HEK293 (cell line): ENCODE measurements at regions not wholly inside any gene's neighbourhood (a gene's known extent, or its start where the extent isn't known, plus 50 kb on each side); places are given as distances from the start of the nearest gene placed in this dataset.
A peak's percentile ranks its signal among the peaks of the same experiment; 100 is the strongest.

Experiments
- CTCF ChIA-PET: fragments of 350-600 bp; formaldehyde crosslinking; extraction: SDS; loops from one replicate; lab custom pipeline; 2021; ENCODE audit warnings: antibody characterized with exemption; lab: Yijun Ruan, JAX
- POLR2A ChIA-PET: fragments of 300-600 bp; formaldehyde crosslinking; extraction: SDS; loops from one replicate; lab custom pipeline; 2020; ENCODE audit warnings: antibody characterized with exemption, inconsistent platforms; lab: Yijun Ruan, JAX
- H3K27ac ChIP-seq: fragments of 200-500 bp; sonication (Bioruptor generic); 2 replicates; pipeline ENCODE4 v1.5.1; 2014; ENCODE audit warnings: low read depth, low read length, control low read depth, inconsistent platforms; ENCODE audit errors: extremely low read depth
- H3K36me3 ChIP-seq, 2 experiments: fragments of 200-500 bp in 1 of 2; sonication (Bioruptor generic) in 1 of 2; 1 replicate in 1 of 2; 2 replicates in 1 of 2; pipeline ENCODE4 v1.5.1; 2014 to 2017; ENCODE audit warnings: inconsistent platforms in 2 of 2, low read length in 2 of 2; ENCODE audit not compliant: control insufficient read depth in 2 of 2, insufficient read depth in 1 of 2
- H3K4me1 ChIP-seq: fragments of 200-500 bp; sonication (Bioruptor generic); 2 replicates; pipeline ENCODE4 v1.5.1; 2014; ENCODE audit warnings: mild to moderate bottlenecking, low read length, inconsistent platforms; ENCODE audit not compliant: control insufficient read depth, insufficient read depth
- H3K4me3 ChIP-seq: 2 replicates; pipeline ENCODE4 v1.5.1; 2011; ENCODE audit warnings: low read depth, mild to moderate bottlenecking, control low read depth, low read length, moderate library complexity
- H3K9me3 ChIP-seq: fragments of 200-500 bp; sonication (Bioruptor generic); 2 replicates; pipeline ENCODE4 v1.5.1; 2014; ENCODE audit warnings: low read depth, low read length, inconsistent platforms; ENCODE audit not compliant: control insufficient read depth, insufficient read depth
- KLF1 ChIP-seq: fragments of 450-650 bp; formaldehyde crosslinking; IDR thresholded peaks from 2 replicates; pipeline ENCODE4 v1.5.1; 2016; ENCODE audit warnings: missing biosample characterization, missing genetic modification characterization
- KLF10 ChIP-seq: fragments of 450-650 bp; IDR thresholded peaks from 2 replicates; pipeline ENCODE4 v1.5.1; 2018; ENCODE audit warnings: missing biosample characterization, mild to moderate bottlenecking, missing genetic modification characterization
- SP2 ChIP-seq: fragments of 450-650 bp; formaldehyde crosslinking; IDR thresholded peaks from 2 replicates; pipeline ENCODE4 v1.5.1; 2016; ENCODE audit warnings: missing biosample characterization, missing genetic modification characterization
- SP7 ChIP-seq: fragments of 450-650 bp; formaldehyde crosslinking; IDR thresholded peaks from 2 replicates; pipeline ENCODE4 v1.5.1; 2016; ENCODE audit warnings: missing biosample characterization, missing genetic modification characterization
- YY2 ChIP-seq: fragments of 450-650 bp; formaldehyde crosslinking; IDR thresholded peaks from 2 replicates; pipeline ENCODE4 v1.5.1; 2016; ENCODE audit warnings: missing biosample characterization, missing genetic modification characterization
- ZBTB26 ChIP-seq: fragments of 450-650 bp; formaldehyde crosslinking; optimal IDR thresholded peaks from 2 replicates; pipeline ENCODE3; 2016; ENCODE audit warnings: missing biosample characterization, mild to moderate bottlenecking, missing genetic modification characterization
- ZBTB7A ChIP-seq: fragments of 450-650 bp; formaldehyde crosslinking; IDR thresholded peaks from 2 replicates; pipeline ENCODE4 v1.5.1; 2016; ENCODE audit warnings: low read depth, missing biosample characterization, missing genetic modification characterization
- ZIC2 ChIP-seq: fragments of 450-650 bp; formaldehyde crosslinking; IDR thresholded peaks from 2 replicates; pipeline ENCODE4 v1.5.1; 2016; ENCODE audit warnings: missing biosample characterization, missing genetic modification characterization
- ZNF114 ChIP-seq: fragments of 450-650 bp; formaldehyde crosslinking; IDR thresholded peaks from 2 replicates; pipeline ENCODE4 v1.5.0; 2017; ENCODE audit warnings: missing biosample characterization, missing genetic modification characterization
- ZNF146 ChIP-seq: fragments of 450-650 bp; formaldehyde crosslinking; IDR thresholded peaks from 2 replicates; pipeline ENCODE4 v1.5.1; 2016; ENCODE audit warnings: missing biosample characterization, missing genetic modification characterization
- ZNF16 ChIP-seq: fragments of 450-650 bp; formaldehyde crosslinking; IDR thresholded peaks from 2 replicates; pipeline ENCODE4 v1.5.1; 2016; ENCODE audit warnings: low read depth, missing biosample characterization, missing genetic modification characterization
- ZNF211 ChIP-seq: fragments of 450-650 bp; formaldehyde crosslinking; IDR thresholded peaks from 2 replicates; pipeline ENCODE4 v1.5.1; 2016; ENCODE audit warnings: low read depth, missing biosample characterization, missing genetic modification characterization
- ZNF214 ChIP-seq: fragments of 450-650 bp; formaldehyde crosslinking; IDR thresholded peaks from 2 replicates; pipeline ENCODE4 v1.5.1; 2017; ENCODE audit warnings: missing biosample characterization, mild to moderate bottlenecking, missing genetic modification characterization, borderline replicate concordance
- ZNF341 ChIP-seq: fragments of 450-650 bp; formaldehyde crosslinking; IDR thresholded peaks from 2 replicates; pipeline ENCODE4; 2016; ENCODE audit warnings: low read depth, missing biosample characterization, missing genetic modification characterization
- ZNF354C ChIP-seq: fragments of 450-650 bp; formaldehyde crosslinking; IDR thresholded peaks from 2 replicates; pipeline ENCODE4 v1.5.1; 2016; ENCODE audit warnings: missing biosample characterization, missing genetic modification characterization, low read depth, borderline replicate concordance
- ZNF473 ChIP-seq: fragments of 450-650 bp; formaldehyde crosslinking; IDR thresholded peaks from 2 replicates; pipeline ENCODE4 v1.5.1; 2017; ENCODE audit warnings: missing biosample characterization, missing genetic modification characterization
- ZNF544 ChIP-seq: fragments of 450-650 bp; formaldehyde crosslinking; IDR thresholded peaks from 2 replicates; pipeline ENCODE4 v1.5.0; 2017; ENCODE audit warnings: missing biosample characterization, missing genetic modification characterization
- ZNF580 ChIP-seq: fragments of 450-650 bp; formaldehyde crosslinking; IDR thresholded peaks from 2 replicates; pipeline ENCODE4 v1.5.1; 2016; ENCODE audit warnings: missing biosample characterization, missing genetic modification characterization
- ZNF629 ChIP-seq: fragments of 450-650 bp; formaldehyde crosslinking; IDR thresholded peaks from 2 replicates; pipeline ENCODE4 v1.5.1; 2017; ENCODE audit warnings: missing biosample characterization, missing genetic modification characterization
- ZNF692 ChIP-seq: fragments of 450-650 bp; formaldehyde crosslinking; IDR thresholded peaks from 2 replicates; pipeline ENCODE4 v1.5.1; 2016; ENCODE audit warnings: missing biosample characterization, missing genetic modification characterization
- ZNF704 ChIP-seq: fragments of 450-650 bp; formaldehyde crosslinking; IDR thresholded peaks from 2 replicates; pipeline ENCODE4 v1.5.1; 2016; ENCODE audit warnings: missing biosample characterization, missing genetic modification characterization
- ZNF837 ChIP-seq: fragments of 450-650 bp; formaldehyde crosslinking; IDR thresholded peaks from 2 replicates; pipeline ENCODE4 v1.5.1; 2016; ENCODE audit warnings: missing biosample characterization, missing genetic modification characterization
- ZSCAN5A ChIP-seq: fragments of 450-650 bp; formaldehyde crosslinking; IDR thresholded peaks from 2 replicates; pipeline ENCODE4 v1.5.1; 2016; ENCODE audit warnings: missing biosample characterization, missing genetic modification characterization

GRCh38 chr2:71777946-71778345, 324.6 kb downstream of the DYSF start:
- H3K4me1 ChIP-seq = no peaks in the 10 kb centered on the region
- no peak overlapping the region for H3K27ac ChIP-seq
- ChIA-PET CTCF (interaction anchor here (1.0 to 1.7 kb wide), 2 partner anchors 20 to 231 kb away, joined by 3 to 8 read pairs; no protein-coding TSS in a partner anchor), POLR2A (no interaction called here)
- H3K36me3 ChIP-seq = no peaks in the 10 kb centered on the region
- H3K4me3 ChIP-seq = no peak overlapping the region
- no peaks in the 10 kb centered on the region for H3K9me3 ChIP-seq
- no peak for TF ChIP-seq ZNF211

GRCh38 chr2:71776227-71776626, 322.9 kb downstream of the DYSF start:
- CTCF ChIA-PET = interaction anchor here (0.6 to 2.4 kb wide), 2 partner anchors 21 to 973 kb away, joined by 3 to 10 read pairs; no protein-coding TSS in a partner anchor
- Histone ChIP-seq H3K9me3 (no peaks in the 10 kb centered on the region), H3K4me3 (no peak overlapping the region), H3K4me1 (no peaks in the 10 kb centered on the region), H3K36me3 (no peaks in the 10 kb centered on the region)
- TF ChIP-seq ZSCAN5A (tag by site-specific recombination) = no peak
- TF ChIP-seq YY2 = no peak
- no peak for TF ChIP-seq ZNF704 (tag by site-specific recombination)
- TF ChIP-seq ZNF114 (tag by site-specific recombination) = no peak
- TF ChIP-seq ZNF473 (tag by site-specific recombination) = no peak
- TF ChIP-seq ZNF837 (tag by site-specific recombination) = no peak
- TF ChIP-seq, all 188 proteins: peak for 0
- H3K27ac ChIP-seq = no peak overlapping the region
- POLR2A ChIA-PET = interaction anchor here (0.6 kb wide), 1 partner anchor 226 kb away, joined by 3 read pairs; no protein-coding TSS in a partner anchor

GRCh38 chr2:71773218-71773617, 319.9 kb downstream of the DYSF start:
- POLR2A ChIA-PET = no interaction called here
- CTCF ChIA-PET = interaction anchor here (1.3 kb wide), 1 partner anchor 225 kb away, joined by 4 read pairs; no protein-coding TSS in a partner anchor

GRCh38 chr2:71772510-71773172, 319.3 kb downstream of the DYSF start:
- POLR2A ChIA-PET = no interaction called here
- Histone ChIP-seq H3K4me3 (no peak overlapping the region), H3K36me3 (no peaks in the 10 kb centered on the region), H3K4me1 (no peaks in the 10 kb centered on the region), H3K27ac (no peak overlapping the region), H3K9me3 (no peaks in the 10 kb centered on the region)
- TF ChIP-seq ZBTB26 (tag by site-specific recombination) (no peak), KLF10 (tag by site-specific recombination) (no peak), ZNF341 (tag by site-specific recombination) (no peak), ZNF544 (no peak), ZNF16 (no peak), KLF1 (no peak), ZNF473 (tag by site-specific recombination) (no peak), ZNF629 (tag by site-specific recombination) (no peak), ZNF692 (no peak), ZNF214 (tag by site-specific recombination) (no peak), SP2 (no peak), ZIC2 (tag by site-specific recombination) (no peak), SP7 (tag by site-specific recombination) (no peak)
- CTCF ChIA-PET = interaction anchor here (0.7 to 0.9 kb wide), 2 partner anchors 26 to 1405 kb away, joined by 3 to 4 read pairs; no protein-coding TSS in a partner anchor

More at GRCh38 chr2:71773218-71773617, 319.9 kb downstream of the DYSF start:
- Histone ChIP-seq H3K27ac (no peak overlapping the region), H3K4me3 (no peak overlapping the region), H3K4me1 (no peaks in the 10 kb centered on the region), H3K9me3 (no peaks in the 10 kb centered on the region), H3K36me3 (no peaks in the 10 kb centered on the region)
- TF ChIP-seq ZNF580 (no peak), ZNF146 (tag by site-specific recombination) (peak; percentile 53; the same call in 1 of the 2 replicates), ZBTB7A (no peak), ZNF354C (no peak)
